HG02798 (cell line): ENCODE measurements at regions not wholly inside any gene's neighbourhood (a gene's known extent, or its start where the extent isn't known, plus 50 kb on each side); places are given as distances from the start of the nearest gene placed in this dataset.
"Not testable (repeated sequence)": the region's sequence is repeated elsewhere in the genome, so short reads cannot be mapped to it uniquely, and the experiment has no call there.

Source experiments
- ATAC-seq: cut with Tn5 transposase; IDR thresholded peaks from one replicate; pipeline ENCODE4 v1.9.1; 2021; ENCODE audit warnings: mild to moderate bottlenecking; ENCODE audit not compliant: unreplicated experiment, poor library complexity

GRCh38 chr2:199042660-199043379, 414.9 kb downstream of the SATB2 start:
- no peak for ATAC-seq

- no peak for ATAC-seq
Observed at GRCh38 chr2:199040522-199040921, 417.2 kb downstream of the SATB2 start.

GRCh38 chr2:199033761-199034160, 424.0 kb downstream of the SATB2 start:
- ATAC-seq: not testable (repeated sequence)

- no peak for ATAC-seq
Observed at GRCh38 chr2:199025146-199025545, 432.6 kb downstream of the SATB2 start.

- ATAC-seq: no peak
Observed at GRCh38 chr2:199024224-199024623, 433.5 kb downstream of the SATB2 start.

GRCh38 chr2:199019898-199020507, 437.7 kb downstream of the SATB2 start:
- ATAC-seq: peak; percentile 66

GRCh38 chr2:199018826-199019225, 438.9 kb downstream of the SATB2 start:
- no peak for ATAC-seq

GRCh38 chr2:199015072-199015471, 442.7 kb downstream of the SATB2 start:
- ATAC-seq: no peak

- ATAC-seq: no peak
Observed at GRCh38 chr2:199014226-199014625, 443.5 kb downstream of the SATB2 start.

- ATAC-seq: no peak
Observed at GRCh38 chr2:199011908-199012307, 445.8 kb downstream of the SATB2 start.

GRCh38 chr2:198994678-198995077, 463.1 kb downstream of the SATB2 start:
- ATAC-seq: no peak

- ATAC-seq: no peak
Observed at GRCh38 chr2:198991431-198991830, 466.3 kb downstream of the SATB2 start.

GRCh38 chr2:198975779-198976178, 482.0 kb downstream of the SATB2 start:
- no peak for ATAC-seq

- no peak for ATAC-seq
Observed at GRCh38 chr2:198973785-198974184, 484.0 kb downstream of the SATB2 start.

- peak; percentile 55 for ATAC-seq
Observed at GRCh38 chr2:198973181-198973580, 484.6 kb downstream of the SATB2 start.

- ATAC-seq: no peak
Observed at GRCh38 chr2:198968545-198968944, 489.2 kb downstream of the SATB2 start.

- no peak for ATAC-seq
Observed at GRCh38 chr2:198966269-198966668, 491.5 kb downstream of the SATB2 start.

GRCh38 chr2:198961547-198961946, 496.2 kb downstream of the SATB2 start:
- ATAC-seq: no peak

- no peak for ATAC-seq
Observed at GRCh38 chr2:198957181-198957580, 500.6 kb downstream of the SATB2 start.

GRCh38 chr2:198953328-198953727, 504.4 kb downstream of the SATB2 start:
- no peak for ATAC-seq

- no peak for ATAC-seq
Observed at GRCh38 chr2:198950803-198951202, 506.9 kb downstream of the SATB2 start.

- ATAC-seq: no peak
Observed at GRCh38 chr2:198945496-198945895, 512.2 kb downstream of the SATB2 start.
